Erythroblast (primary cell): ENCODE measurements at regions not wholly inside any gene's neighbourhood (a gene's known extent, or its start where the extent isn't known, plus 50 kb on each side); places are given as distances from the start of the nearest gene placed in this dataset.

Experiments used
- GATA1 ChIP-seq: IDR thresholded peaks from 2 replicates; pipeline ENCODE4 v1.6.1; 2011; ENCODE audit warnings: low read depth, mild to moderate bottlenecking, control low read depth, low read length, moderate library complexity
- POLR2A ChIP-seq: IDR thresholded peaks from 2 replicates; pipeline ENCODE4 v1.6.1; 2011; ENCODE audit warnings: mild to moderate bottlenecking, low read length

DNA sequence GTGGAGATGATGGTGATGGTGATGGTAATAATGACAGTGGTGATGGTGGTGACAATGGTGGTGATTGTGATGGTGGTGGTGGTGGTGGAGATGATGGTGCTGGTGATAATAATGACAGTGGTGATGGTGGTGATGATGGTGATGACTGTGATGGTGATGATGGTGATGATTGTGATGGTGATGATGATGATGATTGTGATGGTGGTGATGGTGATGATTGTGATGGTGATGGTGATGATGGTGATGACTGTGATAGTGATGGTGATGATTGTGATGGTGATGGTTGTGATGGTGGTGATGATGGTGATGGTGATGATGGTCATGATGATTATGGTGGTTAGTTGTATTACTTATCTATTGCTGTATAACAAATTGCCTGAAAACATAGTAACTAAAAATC lies 108.9 kb upstream of the NKX1-1 start:
- TF ChIP-seq POLR2A (no peak), GATA1 (no peak)
